SK-N-SH treated with all-trans-retinoic acid at 6 μM for 48 hours (cell line): ENCODE measurements at regions not wholly inside any gene's neighbourhood (a gene's known extent, or its start where the extent isn't known, plus 50 kb on each side); places are given as distances from the start of the nearest gene placed in this dataset.

Experiments
- ARNTL ChIP-seq: fragments of 450-650 bp; formaldehyde crosslinking; IDR thresholded peaks from 2 replicates; pipeline ENCODE4 v1.5.0; 2020; ENCODE audit warnings: low read depth, mild to moderate bottlenecking, moderate library complexity, borderline replicate concordance
- CREB5 ChIP-seq: fragments of 250-450 bp; sonication (Bioruptor Pico); IDR thresholded peaks from 2 replicates; pipeline ENCODE4 v1.5.1; 2020; ENCODE audit warnings: low read depth, mild to moderate bottlenecking, moderate library complexity
- ISL1 ChIP-seq: fragments of 250-450 bp; sonication (Bioruptor Pico); IDR thresholded peaks from 2 replicates; pipeline ENCODE4 v2.1.2; 2022; ENCODE audit warnings: mild to moderate bottlenecking, moderate library complexity

GRCh38 chr6:144599615-144600014, 314.5 kb downstream of the UTRN start:
- TF ChIP-seq ISL1 (CRISPR knock-in tag), result no peak
- TF ChIP-seq ARNTL (CRISPR knock-in tag), result no peak
- TF ChIP-seq CREB5 (CRISPR knock-in tag), result no peak
